ENCODE measurements at regions not wholly inside any gene's neighbourhood (a gene's known extent, or its start where the extent isn't known, plus 50 kb on each side); places are given as distances from the start of the nearest gene placed in this dataset.
"Not testable (repeated sequence)": the region's sequence is repeated elsewhere in the genome, so short reads cannot be mapped to it uniquely, and the experiment has no call there.

GRCh38 chr1:14273811-14274210 lies 324.7 kb upstream of the KAZN start:
- DNase-seq, result no peak

DNA sequence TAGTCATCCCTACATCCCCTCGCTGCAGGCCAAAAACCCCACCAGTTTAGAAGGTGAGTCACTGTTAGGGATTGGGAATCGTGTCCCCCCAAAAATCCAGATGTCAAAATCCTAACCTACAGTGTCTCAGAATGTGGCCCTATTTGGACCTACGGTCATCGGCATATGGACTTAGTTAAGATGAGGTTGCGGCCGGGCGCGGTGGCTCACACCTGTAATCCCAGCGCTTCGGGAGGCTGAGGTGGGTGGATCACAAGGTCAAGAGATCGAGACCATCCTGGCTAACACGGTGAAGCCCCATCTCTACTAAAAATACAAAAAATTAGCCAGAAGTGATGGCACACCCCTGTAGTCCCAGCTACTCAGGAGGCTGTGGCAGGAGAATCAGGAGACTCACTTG lies 318.6 kb upstream of the KAZN start:
- not testable (repeated sequence) for DNase-seq

DNA sequence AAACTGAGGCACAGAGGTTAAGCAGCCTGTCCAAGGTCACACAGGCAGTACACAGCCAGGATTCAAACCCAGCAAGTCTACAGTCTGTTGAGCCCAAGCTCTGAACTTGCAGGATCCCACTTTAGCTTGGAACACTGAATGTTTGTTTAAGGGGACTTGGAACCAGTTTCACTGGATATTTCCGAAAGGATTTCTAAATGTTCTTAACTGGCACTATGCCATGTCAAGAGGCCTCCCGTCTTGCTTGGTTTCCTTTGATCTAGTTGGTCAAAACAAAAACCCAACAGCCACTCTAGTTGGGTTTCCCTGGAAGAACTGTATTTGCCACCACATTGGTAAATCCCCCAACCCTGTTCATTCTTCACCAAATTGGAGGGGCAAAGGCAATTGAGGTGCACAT lies 317.6 kb upstream of the KAZN start:
- no peak for DNase-seq

DNA sequence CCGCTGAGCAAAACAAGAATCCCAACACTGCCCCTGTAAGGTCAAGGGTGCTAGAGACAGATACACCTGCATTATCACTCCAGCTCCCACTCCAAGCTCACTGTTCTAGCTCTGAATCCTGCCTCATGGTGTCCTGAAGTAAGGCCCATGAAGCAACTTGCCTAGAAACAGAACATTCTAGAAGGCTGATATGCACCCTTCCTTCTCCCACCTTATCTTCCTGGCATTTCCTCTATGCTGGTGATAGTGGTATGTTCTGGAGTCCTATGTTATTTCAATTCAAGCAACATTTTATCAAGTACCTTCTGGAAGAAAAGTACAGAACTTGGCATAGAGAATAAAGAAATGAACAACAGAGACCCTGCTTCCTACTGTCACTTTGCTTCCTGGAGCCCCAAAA lies 317.1 kb upstream of the KAZN start:
- DNase-seq, result no peak

DNA sequence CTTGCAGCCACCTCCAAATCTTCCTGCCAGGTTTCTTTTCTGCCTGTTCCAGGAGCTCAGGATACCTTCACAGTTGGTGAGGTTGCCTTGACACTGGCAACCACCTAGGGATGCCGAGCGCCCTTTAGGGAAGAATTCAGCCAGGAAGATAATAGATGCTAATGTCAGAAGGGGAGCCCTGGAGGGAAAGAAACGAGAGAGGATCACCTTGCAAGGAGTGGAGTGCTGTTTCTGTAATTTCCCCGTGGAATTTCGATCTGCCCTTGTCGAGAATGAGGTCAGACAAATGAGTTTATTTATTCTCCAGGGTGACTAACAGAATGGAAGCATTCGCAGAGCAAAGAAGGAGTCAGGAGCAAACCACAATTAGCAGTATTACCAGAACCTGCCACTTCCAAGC lies 315.8 kb upstream of the KAZN start:
- DNase-seq, result no peak

- no peak for DNase-seq
These were observed 313.2 kb upstream of the KAZN start for GRCh38 chr1:14285238-14285637.

DNA sequence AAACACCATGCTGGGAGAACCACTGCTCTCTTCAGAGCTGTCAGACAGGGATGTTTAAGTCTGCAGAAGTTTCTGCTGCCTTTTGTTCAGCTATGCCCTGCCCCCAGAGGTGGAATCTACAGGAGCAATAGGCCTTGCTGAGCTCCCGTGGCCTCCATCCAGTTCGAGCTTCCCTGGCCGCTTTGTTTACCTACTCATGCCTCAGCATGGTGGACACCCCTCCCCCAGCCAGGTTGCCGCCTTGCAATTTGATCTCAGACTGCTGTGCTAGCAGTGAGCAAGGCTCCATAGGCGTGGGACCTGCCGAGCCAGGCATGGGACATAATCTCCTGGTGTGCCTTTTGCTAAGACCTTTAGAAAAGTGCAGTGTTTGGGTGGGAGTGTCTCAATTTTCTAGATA lies 307.3 kb upstream of the KAZN start:
- not testable (repeated sequence) for DNase-seq

DNA sequence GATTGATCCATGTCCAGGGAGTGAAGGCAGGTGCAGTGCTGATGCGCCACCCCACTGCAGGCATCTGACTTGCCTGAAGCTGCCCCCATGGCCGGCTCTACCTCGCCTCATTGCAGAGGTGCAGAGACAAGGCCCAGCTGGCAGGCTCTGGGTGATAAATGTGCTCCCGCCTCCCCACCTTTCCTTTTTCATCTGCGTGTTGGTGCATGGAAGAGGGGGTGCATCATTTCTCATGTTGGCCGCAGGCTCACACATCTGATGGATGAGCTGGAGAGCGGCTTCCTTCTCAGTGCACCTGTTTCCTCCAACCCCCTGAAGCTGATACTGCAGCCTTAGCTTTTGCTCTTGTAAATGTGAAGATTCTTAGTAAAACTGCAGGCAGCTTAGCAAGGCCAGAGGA lies 306.0 kb upstream of the KAZN start:
- DNase-seq, result no peak

DNA sequence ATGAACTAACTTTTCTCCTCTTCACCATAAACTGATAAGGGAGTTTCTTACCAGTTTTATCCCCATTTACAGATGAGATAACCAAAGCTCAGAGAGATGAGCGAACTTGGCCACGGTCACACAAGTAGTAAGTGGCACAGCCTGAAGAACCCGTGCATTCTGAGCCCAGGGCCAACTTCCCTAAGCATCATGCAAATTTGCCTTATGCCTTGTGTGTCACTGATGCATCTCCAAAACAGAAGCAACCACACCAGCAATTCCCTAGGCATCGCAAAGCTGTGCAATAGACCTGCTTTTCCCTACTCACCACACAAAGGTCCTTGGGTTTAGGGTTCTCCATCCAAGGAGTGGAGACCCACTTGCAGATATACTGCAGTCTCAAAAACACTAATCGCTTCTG lies 304.5 kb upstream of the KAZN start:
- DNase-seq, result no peak

DNA sequence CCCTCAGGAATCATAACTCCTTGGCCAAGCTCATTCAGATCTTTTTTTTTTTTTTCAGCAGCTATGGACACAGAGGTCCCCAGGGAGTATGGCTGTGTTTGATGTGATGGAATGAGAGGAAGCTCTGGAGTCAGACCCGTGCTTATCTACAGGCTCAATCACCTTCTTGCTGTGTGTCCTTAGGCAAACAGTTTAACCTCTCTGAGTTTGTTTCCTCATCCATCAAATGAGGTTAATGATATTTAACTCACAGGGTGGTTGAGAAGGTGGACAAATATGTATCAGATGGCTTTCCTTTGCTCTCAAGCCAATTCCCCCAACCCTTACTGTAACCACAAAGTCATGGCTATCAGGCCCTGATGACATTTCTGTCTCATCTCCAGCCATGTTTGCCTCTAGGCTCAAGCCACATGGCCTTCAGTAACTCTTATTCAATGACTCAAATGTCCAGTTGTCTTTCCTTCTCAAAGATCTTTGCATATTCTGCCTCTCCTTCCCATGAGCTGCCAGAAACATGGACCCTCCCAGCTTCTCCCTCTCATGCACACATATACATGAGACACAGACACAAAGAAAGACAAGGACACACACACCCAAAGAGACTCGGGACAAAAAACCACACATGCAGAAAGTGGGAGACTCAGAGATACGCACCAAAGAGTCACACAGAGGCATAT lies 303.5 kb upstream of the KAZN start:
- DNase-seq, result no peak

DNA sequence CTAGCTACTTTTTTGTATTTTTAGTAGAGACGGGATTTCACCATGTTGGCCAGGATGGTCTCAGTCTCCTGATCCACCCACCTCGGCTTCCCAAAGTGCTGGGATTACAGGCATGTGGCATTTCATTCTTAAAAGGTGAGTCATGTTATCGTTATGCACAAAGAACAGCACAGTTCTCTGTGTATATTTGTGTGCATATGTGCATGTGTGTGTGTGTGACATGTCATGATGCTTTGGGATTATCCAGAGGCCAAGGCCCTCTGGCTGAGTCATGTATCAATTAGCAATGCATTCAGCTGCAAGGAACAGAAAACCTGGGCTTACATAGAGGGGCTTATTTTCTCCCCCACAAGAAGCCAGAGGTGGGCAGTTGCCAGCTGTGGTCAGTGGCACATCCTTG lies 301.7 kb upstream of the KAZN start:
- DNase-seq, result no peak

- DNase-seq, result no peak
These were observed 301.1 kb upstream of the KAZN start for GRCh38 chr1:14297356-14297755.

- DNase-seq, result no peak
These were observed 299.7 kb upstream of the KAZN start for GRCh38 chr1:14298806-14299205.

DNA sequence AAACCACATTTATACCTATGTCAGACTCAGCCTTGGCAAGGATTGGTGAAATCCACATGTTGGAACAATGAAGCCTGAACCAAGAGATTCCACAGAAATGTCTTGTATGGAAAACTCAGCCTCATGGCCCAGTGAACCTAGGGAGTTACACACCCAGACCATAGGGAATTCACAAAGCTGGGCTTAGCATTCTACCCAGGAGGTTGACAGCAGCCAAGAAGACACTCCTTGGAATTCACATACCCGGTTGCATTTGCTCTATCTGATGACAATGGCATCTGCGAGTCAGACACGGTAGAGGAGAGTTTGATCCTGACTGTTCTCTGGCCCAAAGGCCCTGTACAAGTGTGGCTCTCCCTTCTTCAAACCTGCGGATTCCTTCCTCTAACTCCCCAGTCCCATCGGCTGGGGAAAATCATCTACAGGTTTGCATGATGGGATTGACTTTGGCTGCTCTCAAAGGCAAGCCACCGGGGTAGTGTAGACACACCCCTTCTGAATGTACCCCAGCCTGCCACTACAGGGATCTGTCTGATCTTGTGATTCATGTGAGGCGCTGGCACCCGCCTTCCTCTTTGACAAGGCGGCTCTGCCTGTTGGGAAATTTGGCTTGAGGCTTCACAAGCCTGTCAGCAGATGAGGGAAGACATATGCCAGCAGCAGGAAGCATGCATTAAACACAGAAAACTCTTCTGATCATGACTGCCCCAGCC lies 297.3 kb upstream of the KAZN start:
- no peak for DNase-seq

DNA sequence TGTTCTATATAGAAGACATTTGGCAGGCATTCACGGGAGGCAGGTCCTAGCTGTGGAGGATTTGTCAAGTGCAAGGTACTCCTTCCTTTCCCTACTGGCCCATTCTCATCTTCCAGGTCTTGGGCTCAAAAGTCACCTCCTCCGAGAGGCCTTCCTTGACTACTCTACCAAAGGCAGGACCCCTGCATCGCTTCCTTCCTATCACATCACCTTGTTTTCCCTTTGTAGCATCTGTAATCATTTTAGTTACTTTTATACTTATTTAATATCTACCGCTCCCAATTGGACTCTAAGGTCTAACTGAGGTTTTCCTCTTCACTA lies 296.8 kb upstream of the KAZN start:
- no peak for DNase-seq

- DNase-seq, result no peak
These were observed 296.5 kb upstream of the KAZN start for GRCh38 chr1:14302025-14302424.

GRCh38 chr1:14303011-14303410 lies 295.5 kb upstream of the KAZN start:
- no peak for DNase-seq

- no peak for DNase-seq
These were observed 294.1 kb upstream of the KAZN start for GRCh38 chr1:14304381-14304865.

DNA sequence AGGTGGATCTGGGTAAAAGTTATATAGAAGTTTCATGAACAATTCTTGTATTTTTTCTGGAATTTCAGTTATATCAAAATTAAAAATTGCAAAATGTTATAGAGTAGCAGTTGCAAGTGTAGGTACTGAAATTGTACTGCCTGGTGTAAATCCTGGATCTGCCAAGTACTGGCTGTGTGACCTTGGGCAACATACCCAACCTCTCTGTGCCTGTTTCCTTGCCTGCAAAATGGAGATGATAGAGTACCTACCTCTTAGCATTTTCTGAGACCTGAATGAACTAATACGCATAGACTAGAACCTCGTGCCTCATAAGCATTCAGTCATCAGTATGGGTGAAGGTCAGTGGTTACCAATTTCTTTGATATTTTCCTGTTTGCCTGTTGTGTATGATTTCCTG lies 290.0 kb upstream of the KAZN start:
- DNase-seq, result no peak

GRCh38 chr1:14309984-14310383 lies 288.5 kb upstream of the KAZN start:
- no peak for DNase-seq

DNA sequence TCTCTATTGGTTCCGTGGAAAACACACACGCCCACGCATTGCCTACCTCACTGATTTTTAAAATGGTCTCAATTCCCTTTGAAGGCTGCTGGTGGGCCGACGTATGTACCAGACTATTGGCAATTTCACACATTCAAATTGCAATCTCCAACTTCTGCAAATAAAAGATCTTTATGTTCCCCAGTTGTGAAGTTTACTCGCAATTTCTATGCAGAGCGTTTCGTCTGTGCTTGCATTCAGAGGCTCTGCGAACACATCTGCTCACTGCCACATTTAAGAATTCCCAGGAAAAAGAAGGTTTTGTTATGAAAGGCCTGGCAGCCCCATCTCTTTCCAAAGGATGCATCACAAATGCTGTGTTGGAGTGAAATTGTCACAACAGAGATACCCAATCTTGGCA lies 288.0 kb upstream of the KAZN start:
- DNase-seq, result no peak

DNA sequence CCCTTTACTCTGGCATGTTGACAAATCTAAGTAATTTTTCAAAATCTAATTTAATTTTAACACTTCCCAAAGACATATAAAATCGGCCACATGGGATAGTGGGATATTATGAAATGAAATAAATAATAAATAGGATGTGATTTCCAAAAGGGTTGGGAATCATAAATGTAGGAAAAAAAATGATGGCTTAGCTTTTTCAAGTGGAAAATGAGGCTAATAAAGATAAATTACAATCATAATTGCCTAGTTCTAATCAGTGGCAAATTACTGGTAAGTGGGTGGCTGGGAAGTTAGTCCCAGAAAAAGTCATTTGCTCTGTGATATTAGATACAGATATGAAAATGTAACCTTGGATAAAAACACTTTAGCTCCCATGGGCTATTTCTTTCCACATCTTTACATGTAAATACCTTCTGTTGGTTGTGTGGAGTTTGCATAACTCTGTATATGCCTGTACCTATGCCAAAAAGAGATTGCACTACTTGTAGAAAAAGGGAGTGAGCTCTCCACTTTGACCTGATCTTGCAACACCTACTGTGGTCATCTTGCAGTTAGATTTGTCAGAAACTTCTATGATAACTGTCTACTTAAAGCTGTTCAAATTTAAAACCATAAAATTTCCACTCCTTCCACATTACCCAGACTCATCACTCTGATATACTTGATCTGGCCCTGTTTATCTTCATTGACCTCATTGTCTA lies 284.6 kb upstream of the KAZN start:
- DNase-seq, result no peak

- no peak for DNase-seq
These were observed 279.7 kb upstream of the KAZN start for GRCh38 chr1:14318830-14319229.

- DNase-seq, result no peak
These were observed 278.0 kb upstream of the KAZN start for GRCh38 chr1:14320518-14320917.

All from activated T-cell treated with anti-CD3 and anti-CD28 coated beads for 4 hours (primary cell).